IMR-90 (cell line): ENCODE measurements at regions not wholly inside any gene's neighbourhood (a gene's known extent, or its start where the extent isn't known, plus 50 kb on each side); places are given as distances from the start of the nearest gene placed in this dataset.

Source experiments
- ATAC-seq: fragments of 200-7000 bp; cut with Tn5 transposase; 2 replicates; pipeline ENCODE4 v1.9.1; 2020; ENCODE audit warnings: low read depth, mild to moderate bottlenecking, moderate library complexity
- BruUV-seq: library from RNA; stranded (reverse); fragments of 400-500 nt; replicated peaks from 2 replicates; lab custom pipeline; 2021; lab: Mats Ljungman, UMichigan
- CTCF ChIA-PET: fragments of 300-600 bp; formaldehyde crosslinking; extraction: SDS; loops from one replicate; lab custom pipeline; 2021; ENCODE audit warnings: antibody characterized with exemption; lab: Yijun Ruan, JAX
- POLR2A ChIA-PET: fragments of 300-600 bp; sonication (Branson Sonifier 250); formaldehyde crosslinking; loops from one replicate; lab custom pipeline; 2022; ENCODE audit warnings: antibody characterized with exemption; ENCODE audit not compliant: unreplicated experiment; lab: Charles Lee
- DNase-seq: peaks from one replicate; pipeline ENCODE4 v3.0.0; 2013
- H2AFZ ChIP-seq: replicated peaks from 2 replicates; pipeline ENCODE3; 2013; ENCODE audit warnings: low read length, mild to moderate bottlenecking; ENCODE audit not compliant: poor library complexity
- H2AK5ac ChIP-seq: 2 replicates; pipeline ENCODE4 v1.6.1; 2013; ENCODE audit warnings: low read depth, low read length, inconsistent platforms
- H2AK9ac ChIP-seq: replicated peaks from 2 replicates; pipeline ENCODE3; 2013; ENCODE audit warnings: mild to moderate bottlenecking, low read depth, low read length, moderate library complexity; ENCODE audit not compliant: poor library complexity
- H2BK120ac ChIP-seq: 2 replicates; pipeline ENCODE4 v1.6.1; 2013; ENCODE audit warnings: low read depth, low read length, inconsistent platforms
- H2BK15ac ChIP-seq: 3 replicates; pipeline ENCODE4 v1.6.1; 2013; ENCODE audit warnings: low read depth, low read length, inconsistent platforms
- H2BK20ac ChIP-seq: 2 replicates; pipeline ENCODE4 v1.6.1; 2013; ENCODE audit warnings: low read depth, mild to moderate bottlenecking, inconsistent platforms, low read length, moderate library complexity
- H2BK5ac ChIP-seq: 2 replicates; pipeline ENCODE4 v1.6.1; 2013; ENCODE audit warnings: mild to moderate bottlenecking, low read depth, low read length, inconsistent platforms; ENCODE audit not compliant: poor library complexity, severe bottlenecking
- H3K14ac ChIP-seq: replicated peaks from 2 replicates; pipeline ENCODE4 v1.6.1; 2013; ENCODE audit warnings: low read depth, low read length, inconsistent platforms
- H3K18ac ChIP-seq: 2 replicates; pipeline ENCODE4 v1.6.1; 2013; ENCODE audit warnings: low read depth, low read length, control low read depth
- H3K23ac ChIP-seq: 2 replicates; pipeline ENCODE4 v1.6.1; 2013; ENCODE audit warnings: low read depth, low read length, inconsistent platforms
- H3K27ac ChIP-seq: 2 replicates; pipeline ENCODE4 v1.5.1; 2013; ENCODE audit warnings: mild to moderate bottlenecking, control low read depth, low read length; ENCODE audit not compliant: insufficient read depth
- H3K27me3 ChIP-seq: 2 replicates; pipeline ENCODE4 v1.6.1; 2013; ENCODE audit warnings: low read length; ENCODE audit not compliant: control insufficient read depth, insufficient read depth
- H3K36me3 ChIP-seq: 2 replicates; pipeline ENCODE4 v1.6.1; 2013; ENCODE audit warnings: low read length, mixed read lengths; ENCODE audit not compliant: control insufficient read depth, insufficient read depth
- H3K4ac ChIP-seq: 2 replicates; pipeline ENCODE4 v1.6.1; 2013; ENCODE audit warnings: low read depth, low read length, inconsistent platforms
- H3K4me1 ChIP-seq: 2 replicates; pipeline ENCODE4 v1.6.1; 2013; ENCODE audit warnings: low read length, mixed read lengths; ENCODE audit not compliant: control insufficient read depth, insufficient read depth
- H3K4me2 ChIP-seq: 2 replicates; pipeline ENCODE4 v1.6.1; 2013; ENCODE audit warnings: low read depth, mild to moderate bottlenecking, control low read depth, low read length, moderate library complexity
- H3K4me3 ChIP-seq: 2 replicates; pipeline ENCODE4 v1.5.1; 2013; ENCODE audit warnings: low read depth, mild to moderate bottlenecking, control low read depth, low read length, moderate library complexity; ENCODE audit not compliant: insufficient read depth
- H3K56ac ChIP-seq: 2 replicates; pipeline ENCODE4 v1.6.1; 2013; ENCODE audit warnings: low read length, inconsistent platforms; ENCODE audit not compliant: insufficient read depth; ENCODE audit errors: extremely low read depth
- H3K79me1 ChIP-seq, 2 experiments: 2 replicates each; pipeline ENCODE4 v1.6.1; 2013; ENCODE audit warnings: low read length in 2 of 2, inconsistent platforms in 1 of 2, low read depth in 1 of 2
- H3K9ac ChIP-seq: 2 replicates; pipeline ENCODE4 v1.6.1; 2013; ENCODE audit warnings: low read depth, low read length, control low read depth
- H3K9me1 ChIP-seq: 2 replicates; pipeline ENCODE4 v1.6.1; 2013; ENCODE audit warnings: low read length, inconsistent platforms; ENCODE audit not compliant: insufficient read depth
- H3K9me3 ChIP-seq: 2 replicates; pipeline ENCODE4 v1.6.1; 2013; ENCODE audit warnings: low read length; ENCODE audit not compliant: control insufficient read depth, insufficient read depth
- H4K20me1 ChIP-seq: 2 replicates; pipeline ENCODE4 v1.6.1; 2013; ENCODE audit warnings: low read length, inconsistent platforms; ENCODE audit not compliant: insufficient read depth
- H4K5ac ChIP-seq: 2 replicates; pipeline ENCODE4 v1.6.1; 2013; ENCODE audit warnings: mild to moderate bottlenecking, low read depth, low read length, control low read depth
- H4K8ac ChIP-seq, 2 experiments: 2 replicates each; pipeline ENCODE4 v1.6.1; 2013; ENCODE audit warnings: low read depth in 2 of 2, low read length in 2 of 2, control low read depth in 1 of 2, inconsistent platforms in 1 of 2
- H4K91ac ChIP-seq: 2 replicates; pipeline ENCODE4 v1.6.1; 2013; ENCODE audit warnings: low read depth, low read length, inconsistent platforms; ENCODE audit not compliant: insufficient read depth
- BHLHE40 ChIP-seq: fragments of 150-350 bp; IDR thresholded peaks from 2 replicates; pipeline ENCODE4 v1.6.1; 2016; ENCODE audit warnings: mild to moderate bottlenecking, low read depth, low read length
- CEBPB ChIP-seq: IDR thresholded peaks from 2 replicates; pipeline ENCODE4 v1.6.1; 2012; ENCODE audit warnings: low read depth, low read length, improper control_type of control experiment
- CHD1 ChIP-seq: IDR thresholded peaks from 2 replicates; pipeline ENCODE4 v1.6.1; 2012; ENCODE audit warnings: low read depth, low read length, improper control_type of control experiment
- CTCF ChIP-seq: conservative IDR thresholded peaks from 2 replicates; pipeline ENCODE4 v1.5.1; 2012; ENCODE audit warnings: mild to moderate bottlenecking, low read depth, low read length, improper control_type of control experiment
- FOS ChIP-seq: fragments of 150-350 bp; IDR thresholded peaks from 2 replicates; pipeline ENCODE4 v1.6.1; 2016; ENCODE audit warnings: low read depth, low read length
- MAFK ChIP-seq: IDR thresholded peaks from 2 replicates; pipeline ENCODE4 v1.6.1; 2012; ENCODE audit warnings: low read depth, low read length, improper control_type of control experiment
- MXI1 ChIP-seq: IDR thresholded peaks from 2 replicates; pipeline ENCODE4 v1.6.1; 2012; ENCODE audit warnings: low read depth, mild to moderate bottlenecking, low read length, moderate library complexity, borderline replicate concordance
- POLR2A ChIP-seq: IDR thresholded peaks from 2 replicates; pipeline ENCODE4 v1.6.1; 2012; ENCODE audit warnings: mild to moderate bottlenecking, low read depth, low read length
- RAD21 ChIP-seq: IDR thresholded peaks from 2 replicates; pipeline ENCODE4 v1.6.1; 2012; ENCODE audit warnings: low read length, improper control_type of control experiment
- RCOR1 ChIP-seq: IDR thresholded peaks from 2 replicates; pipeline ENCODE4 v1.6.1; 2012; ENCODE audit warnings: mild to moderate bottlenecking, low read length, improper control_type of control experiment; ENCODE audit not compliant: insufficient replicate concordance
- RFX5 ChIP-seq: IDR thresholded peaks from 2 replicates; pipeline ENCODE4 v1.8.0; 2012; ENCODE audit warnings: low read depth, mild to moderate bottlenecking, low read length, moderate library complexity
- dilution Hi-C: fragments of 300-500 bp; cut with HindIII; formaldehyde crosslinking; loops from one replicate; pipeline ENCODE4 v1.14.3; 2018; ENCODE audit warnings: low sequenced_read_pairs; ENCODE audit not compliant: unreplicated experiment
- in situ Hi-C: fragments of 300-500 bp; cut with MboI; formaldehyde crosslinking; loops from 3 replicates; pipeline ENCODE4 v1.14.3; 2019; ENCODE audit warnings: low sequenced_read_pairs, inconsistent platforms, mixed read lengths
- intact Hi-C: fragments of 100-400 bp; cut with micrococcal nuclease; formaldehyde crosslinking; loops from 2 replicates; pipeline ENCODE4 v1.10.0; 2022
- TF ChIP-seq, protein P1 (sequence below): fragments of 150-350 bp; IDR thresholded peaks from 2 replicates; pipeline ENCODE4 v1.6.1; 2016; ENCODE audit warnings: low read depth, mild to moderate bottlenecking, low read length, moderate library complexity, borderline replicate concordance
- TF ChIP-seq, protein P2 (sequence below): fragments of 150-350 bp; IDR thresholded peaks from 2 replicates; pipeline ENCODE4 v1.6.1; 2017; ENCODE audit warnings: mild to moderate bottlenecking, antibody characterized with exemption, low read length, low read depth

- H2BK120ac ChIP-seq = no peak overlapping the region
- no peak overlapping the region for H3K4me2 ChIP-seq
- in situ Hi-C loops = no loop called here
- no peak overlapping the region for H2BK15ac ChIP-seq
- H3K18ac ChIP-seq = no peak overlapping the region
- H3K27ac ChIP-seq = no peak overlapping the region
- H3K4ac ChIP-seq = no peak overlapping the region
- H3K27me3 ChIP-seq = no peaks in the 10 kb centered on the region
- H4K91ac ChIP-seq = no peak overlapping the region
- no peak overlapping the region for H3K4me3 ChIP-seq
- ChIA-PET CTCF (no interaction called here), POLR2A (no interaction called here)
- H2AFZ ChIP-seq = no peak overlapping the region
- no peak overlapping the region for H4K8ac ChIP-seq
- H3K36me3 ChIP-seq = no peaks in the 10 kb centered on the region
- H2BK20ac ChIP-seq = no peak overlapping the region
- no peaks in the 10 kb centered on the region for H3K79me1 ChIP-seq
- no peak overlapping the region for H2BK5ac ChIP-seq
- ATAC-seq (no peak), DNase-seq (no peak)
- H2AK9ac ChIP-seq = no peak overlapping the region
- no peak overlapping the region for H3K9ac ChIP-seq
- dilution Hi-C loops = no loop called here
- H3K14ac ChIP-seq = no peak overlapping the region
- no peaks in the 10 kb centered on the region for H3K4me1 ChIP-seq
- H2AK5ac ChIP-seq = no peak overlapping the region
- no peak overlapping the region for H3K23ac ChIP-seq
- H4K5ac ChIP-seq = no peak overlapping the region
- no peaks in the 10 kb centered on the region for H4K20me1 ChIP-seq
- H3K9me3 ChIP-seq = peaks cover 2% of the 10 kb centered on the region; the same call in 1 of the 2 replicates
- no peak for TF ChIP-seq BHLHE40
- no peak for TF ChIP-seq CHD1
- no peak for TF ChIP-seq RFX5
- no peak for TF ChIP-seq CEBPB
- TF ChIP-seq MXI1 = no peak
- TF ChIP-seq MAFK = no peak
- TF ChIP-seq RAD21 = no peak
- TF ChIP-seq RCOR1 = no peak
- TF ChIP-seq FOS = no peak
- TF ChIP-seq, protein P1, sequence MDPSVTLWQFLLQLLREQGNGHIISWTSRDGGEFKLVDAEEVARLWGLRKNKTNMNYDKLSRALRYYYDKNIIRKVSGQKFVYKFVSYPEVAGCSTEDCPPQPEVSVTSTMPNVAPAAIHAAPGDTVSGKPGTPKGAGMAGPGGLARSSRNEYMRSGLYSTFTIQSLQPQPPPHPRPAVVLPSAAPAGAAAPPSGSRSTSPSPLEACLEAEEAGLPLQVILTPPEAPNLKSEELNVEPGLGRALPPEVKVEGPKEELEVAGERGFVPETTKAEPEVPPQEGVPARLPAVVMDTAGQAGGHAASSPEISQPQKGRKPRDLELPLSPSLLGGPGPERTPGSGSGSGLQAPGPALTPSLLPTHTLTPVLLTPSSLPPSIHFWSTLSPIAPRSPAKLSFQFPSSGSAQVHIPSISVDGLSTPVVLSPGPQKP = no peak
- TF ChIP-seq POLR2A = no peak
- TF ChIP-seq, protein P2, sequence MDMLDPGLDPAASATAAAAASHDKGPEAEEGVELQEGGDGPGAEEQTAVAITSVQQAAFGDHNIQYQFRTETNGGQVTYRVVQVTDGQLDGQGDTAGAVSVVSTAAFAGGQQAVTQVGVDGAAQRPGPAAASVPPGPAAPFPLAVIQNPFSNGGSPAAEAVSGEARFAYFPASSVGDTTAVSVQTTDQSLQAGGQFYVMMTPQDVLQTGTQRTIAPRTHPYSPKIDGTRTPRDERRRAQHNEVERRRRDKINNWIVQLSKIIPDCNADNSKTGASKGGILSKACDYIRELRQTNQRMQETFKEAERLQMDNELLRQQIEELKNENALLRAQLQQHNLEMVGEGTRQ = no peak
- no peak for TF ChIP-seq CTCF
- BruUV-seq = no TSS peak
- no peaks in the 10 kb centered on the region for H3K9me1 ChIP-seq
- intact Hi-C loops = no loop called here
- H3K56ac ChIP-seq = no peak overlapping the region
These were observed 848.9 kb upstream of the CADM2 start for GRCh38 chr3:84109911-84110310.
